Upper lobe of left lung (tissue), 4 donors: ENCODE measurements at regions not wholly inside any gene's neighbourhood (a gene's known extent, or its start where the extent isn't known, plus 50 kb on each side); places are given as distances from the start of the nearest gene placed in this dataset.

ENCODE experiments used
- EP300 ChIP-seq, 4 donors: sonication (generic); formaldehyde crosslinking; IDR thresholded peaks; one replicate each; pipeline ENCODE4 v1.5.1; 2017; ENCODE audit warnings: antibody characterized with exemption in 4 of 4, control low read depth in 2 of 4
- POLR2A ChIP-seq, 4 donors: fragments of 450-650 bp; IDR thresholded peaks; one replicate each; pipeline ENCODE4 v1.5.1; 2016 to 2017; ENCODE audit warnings: antibody characterized with exemption in 4 of 4, mild to moderate bottlenecking in 2 of 4
- POLR2AphosphoS5 ChIP-seq, 2 donors: sonication (generic); formaldehyde crosslinking; IDR thresholded peaks; one replicate each; pipeline ENCODE4 v1.5.1; 2017; ENCODE audit warnings: antibody characterized with exemption in 2 of 2
- TF ChIP-seq, protein P1 (sequence below), 6 experiments: fragments of 450-650 bp in 4 of 6; fragments of 200-600 bp in 2 of 6; sonication (generic) in 2 of 6; IDR thresholded peaks; one replicate each; pipeline ENCODE4 v1.5.1; 2016 to 2019; ENCODE audit warnings: antibody characterized with exemption in 6 of 6

DNA sequence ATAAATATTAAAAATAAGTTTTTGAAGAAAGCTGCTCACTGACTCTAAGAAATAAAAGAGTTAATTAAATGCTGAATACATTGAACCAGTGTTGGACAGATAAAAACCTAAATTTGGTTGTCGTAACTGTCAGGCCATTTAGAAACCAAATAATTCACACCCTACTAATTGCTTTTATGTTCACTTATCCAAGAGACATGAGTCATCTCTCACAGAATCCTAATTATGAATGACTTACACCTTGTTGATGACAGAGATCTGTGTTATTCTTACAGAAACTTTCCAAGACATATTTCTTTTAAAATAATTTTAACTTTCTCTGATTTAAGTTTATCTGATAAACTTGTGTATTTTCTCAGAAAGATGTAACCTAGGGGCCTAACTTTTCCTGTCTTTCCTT lies 250.7 kb downstream of the IKZF2 start:
- TF ChIP-seq, protein P1, sequence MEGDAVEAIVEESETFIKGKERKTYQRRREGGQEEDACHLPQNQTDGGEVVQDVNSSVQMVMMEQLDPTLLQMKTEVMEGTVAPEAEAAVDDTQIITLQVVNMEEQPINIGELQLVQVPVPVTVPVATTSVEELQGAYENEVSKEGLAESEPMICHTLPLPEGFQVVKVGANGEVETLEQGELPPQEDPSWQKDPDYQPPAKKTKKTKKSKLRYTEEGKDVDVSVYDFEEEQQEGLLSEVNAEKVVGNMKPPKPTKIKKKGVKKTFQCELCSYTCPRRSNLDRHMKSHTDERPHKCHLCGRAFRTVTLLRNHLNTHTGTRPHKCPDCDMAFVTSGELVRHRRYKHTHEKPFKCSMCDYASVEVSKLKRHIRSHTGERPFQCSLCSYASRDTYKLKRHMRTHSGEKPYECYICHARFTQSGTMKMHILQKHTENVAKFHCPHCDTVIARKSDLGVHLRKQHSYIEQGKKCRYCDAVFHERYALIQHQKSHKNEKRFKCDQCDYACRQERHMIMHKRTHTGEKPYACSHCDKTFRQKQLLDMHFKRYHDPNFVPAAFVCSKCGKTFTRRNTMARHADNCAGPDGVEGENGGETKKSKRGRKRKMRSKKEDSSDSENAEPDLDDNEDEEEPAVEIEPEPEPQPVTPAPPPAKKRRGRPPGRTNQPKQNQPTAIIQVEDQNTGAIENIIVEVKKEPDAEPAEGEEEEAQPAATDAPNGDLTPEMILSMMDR (IDR thresholded peaks at IDR 0.05), result no peak
- TF ChIP-seq POLR2A (IDR thresholded peaks at IDR 0.05) (no peak), EP300 (IDR thresholded peaks at IDR 0.05) (no peak), POLR2AphosphoS5 (IDR thresholded peaks at IDR 0.05) (no peak)
